HUDEP-2 (cell line): ENCODE measurements at regions not wholly inside any gene's neighbourhood (a gene's known extent, or its start where the extent isn't known, plus 50 kb on each side); places are given as distances from the start of the nearest gene placed in this dataset.
"Not testable (repeated sequence)": the region's sequence is repeated elsewhere in the genome, so short reads cannot be mapped to it uniquely, and the experiment has no call there.

Experiments used
- DNase-seq, 76 experiments: peaks; one replicate each; lab custom pipeline; 2025; ENCODE audit not compliant: unreplicated experiment in 76 of 76; lab: John Stamatoyannopoulos, UW

DNA sequence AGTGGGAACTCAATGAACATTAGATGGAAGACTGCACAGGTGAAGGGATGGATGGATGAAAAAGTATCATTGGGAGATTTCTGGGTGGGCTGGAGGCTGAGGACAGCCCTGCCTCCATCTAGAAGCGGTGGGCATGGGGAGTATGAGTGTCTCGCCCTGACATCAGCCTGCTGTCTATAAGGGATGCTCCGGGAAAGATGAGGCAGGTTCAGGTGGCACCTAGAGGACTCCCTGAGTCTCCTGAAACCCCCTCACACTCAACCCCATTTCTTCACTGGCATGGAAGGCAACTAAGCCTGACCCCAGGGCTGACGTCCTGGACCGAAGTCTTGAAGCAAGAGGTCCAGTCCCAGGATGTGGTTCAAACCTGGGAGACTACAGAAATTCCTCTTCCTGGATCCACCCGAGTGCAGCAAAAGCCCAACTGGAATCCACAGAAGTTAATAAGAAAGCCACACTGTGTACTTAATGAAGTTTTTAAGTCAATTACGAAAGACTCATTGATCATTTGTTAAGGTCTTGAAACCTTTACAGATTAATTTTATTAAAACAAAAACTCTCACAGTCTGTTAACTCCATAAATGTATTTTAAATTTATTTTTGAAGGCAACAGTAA lies 238.8 kb downstream of the EMX2 start:
- DNase-seq, result no peak

DNA sequence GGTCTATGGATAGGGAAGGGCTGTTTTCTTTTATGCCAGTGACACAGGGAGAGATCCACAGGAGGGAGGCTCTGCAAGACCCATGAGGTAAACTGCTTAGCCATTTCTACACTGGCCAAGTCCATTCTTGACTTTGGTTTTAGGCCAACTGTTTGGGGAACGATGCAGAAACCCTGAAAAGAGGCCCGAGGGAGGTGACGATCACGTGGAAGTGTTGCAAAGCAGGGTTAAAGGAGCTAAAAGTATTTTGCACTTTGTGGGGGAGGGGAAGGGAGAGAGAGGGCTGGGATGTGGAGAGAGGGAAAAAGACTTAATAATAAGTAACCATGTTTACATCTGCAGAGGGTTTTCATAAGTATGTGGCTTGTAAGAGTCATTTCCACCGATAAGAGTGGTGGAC lies 239.7 kb downstream of the EMX2 start:
- DNase-seq, result no peak

DNA sequence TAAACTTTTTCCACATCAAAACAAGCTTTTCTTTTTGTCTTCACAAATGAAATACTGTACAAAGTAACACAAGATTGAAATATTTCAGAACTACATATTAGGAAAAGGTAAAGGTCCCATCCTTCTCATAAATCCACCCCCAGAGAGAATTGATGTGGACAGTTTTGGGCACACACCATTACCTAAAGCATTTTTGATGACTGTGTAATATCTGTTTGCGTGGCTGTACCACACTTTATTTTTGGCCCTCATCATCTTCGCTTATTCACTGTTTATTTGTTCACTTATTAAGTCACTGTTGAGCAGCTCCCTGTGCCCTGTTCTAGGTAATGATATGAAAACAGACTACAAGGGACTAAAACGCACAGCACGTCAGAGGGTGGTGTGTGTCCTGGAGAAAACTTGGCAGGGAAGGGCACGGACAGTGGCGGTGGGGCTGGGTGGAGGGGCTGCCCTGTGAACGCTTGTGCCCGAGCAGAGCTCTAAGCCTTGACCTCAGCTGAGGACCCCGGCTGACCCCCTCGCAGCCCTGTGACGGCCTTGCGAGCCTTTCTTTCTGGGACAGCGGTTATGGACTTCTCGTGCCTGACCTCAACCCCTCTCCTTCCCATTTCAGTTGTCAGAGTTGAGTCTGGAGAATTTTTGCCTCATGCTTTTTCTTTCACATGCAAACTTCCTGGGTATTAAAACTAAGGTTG lies 241.3 kb downstream of the EMX2 start:
- no peak for DNase-seq

DNA sequence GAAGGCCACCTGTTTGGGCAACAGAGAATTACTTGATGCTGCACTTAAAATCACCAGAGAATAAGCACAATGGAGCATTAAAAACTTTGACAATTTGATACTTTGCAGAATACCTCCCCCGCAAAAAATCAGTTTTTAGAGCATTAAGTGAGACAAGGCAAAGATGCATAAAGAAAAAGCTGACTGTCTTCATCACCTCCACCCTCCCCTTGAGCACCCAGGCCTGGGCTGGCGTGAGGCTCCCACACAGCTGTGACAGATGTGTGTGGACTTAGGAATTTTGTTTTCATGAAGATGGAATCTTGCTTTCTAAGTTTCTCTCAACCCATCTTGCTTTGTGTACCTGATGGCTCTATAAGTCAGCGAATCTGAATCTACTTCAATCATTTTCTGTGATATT lies 242.2 kb downstream of the EMX2 start:
- DNase-seq, result no peak

DNA sequence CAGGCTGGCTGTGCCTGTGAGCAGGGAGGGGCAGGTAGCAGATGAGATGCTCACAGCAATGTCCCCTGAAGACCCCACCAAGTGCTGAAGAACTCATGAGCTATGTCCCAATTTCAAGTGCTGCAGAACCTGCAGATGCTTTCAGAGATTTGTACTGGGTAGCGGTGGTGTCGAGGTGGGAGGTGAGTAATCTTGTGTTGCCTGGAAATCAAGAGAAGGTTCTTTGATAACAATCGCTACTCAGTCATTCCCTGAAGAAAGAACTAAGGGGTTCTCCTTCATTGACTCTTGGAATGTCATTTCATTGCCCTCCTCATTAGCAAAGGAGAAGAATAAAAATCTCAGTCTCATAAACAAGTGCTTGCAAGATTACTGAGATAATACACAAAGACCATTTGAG lies 246.4 kb downstream of the EMX2 start:
- DNase-seq, result no peak

DNA sequence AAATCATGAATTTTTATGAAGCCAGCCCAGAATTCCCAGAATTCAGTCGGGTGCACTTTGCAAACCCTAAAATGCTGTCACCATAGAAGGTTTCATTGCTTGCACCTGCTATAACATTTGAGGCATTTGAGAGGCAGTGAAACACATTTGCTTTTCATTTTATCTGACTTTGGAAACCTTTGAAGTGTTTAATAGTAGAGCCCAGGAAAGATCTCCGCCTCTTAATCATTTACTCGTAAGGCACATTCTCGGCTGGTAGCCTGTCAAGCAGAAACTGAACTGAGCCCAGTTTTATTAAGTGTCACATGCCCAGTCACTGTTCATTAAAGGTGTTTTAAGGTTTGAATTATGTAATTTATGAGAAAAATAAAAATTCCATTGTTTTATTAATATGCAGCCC lies 247.6 kb downstream of the EMX2 start:
- DNase-seq, result no peak

DNA sequence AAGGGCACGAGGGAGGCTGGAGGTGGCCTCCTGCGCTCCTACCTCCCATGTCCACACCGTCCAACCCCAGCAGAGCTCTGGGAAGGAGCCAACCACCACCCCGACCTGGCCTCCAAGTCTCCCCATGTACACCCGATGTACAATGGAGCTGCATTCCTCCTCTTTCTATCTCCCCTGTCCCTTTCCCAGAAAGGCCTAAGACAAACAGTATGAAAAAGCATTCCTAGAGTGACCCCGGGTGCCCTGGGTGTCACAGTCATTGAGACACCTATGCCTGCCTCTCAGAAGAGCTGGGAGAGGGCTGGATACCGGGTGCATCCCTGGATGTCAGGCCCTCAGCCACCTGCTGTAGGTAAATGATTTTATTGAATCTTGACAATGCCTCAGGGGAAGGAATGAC lies 248.1 kb downstream of the EMX2 start:
- DNase-seq, result no peak

DNA sequence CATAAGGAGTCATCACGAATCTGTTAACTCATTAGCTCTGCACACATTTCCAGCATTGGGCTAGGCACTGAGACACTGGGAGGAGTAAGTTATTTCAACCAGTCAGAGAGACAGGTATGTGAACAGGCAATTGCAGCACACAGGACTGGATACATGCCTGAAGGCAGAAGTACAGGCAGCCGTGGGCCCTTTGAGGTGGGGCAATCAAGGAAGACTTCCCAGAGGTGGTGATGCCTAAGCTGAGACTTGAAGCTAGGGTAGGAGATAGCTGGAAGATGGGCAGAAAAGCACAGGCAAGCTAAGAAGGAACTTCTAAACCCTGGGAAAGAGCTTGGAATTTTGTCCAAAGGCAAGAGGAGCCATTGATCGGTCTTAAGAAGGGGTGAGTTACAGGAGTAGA lies 249.7 kb downstream of the EMX2 start:
- DNase-seq, result no peak

DNA sequence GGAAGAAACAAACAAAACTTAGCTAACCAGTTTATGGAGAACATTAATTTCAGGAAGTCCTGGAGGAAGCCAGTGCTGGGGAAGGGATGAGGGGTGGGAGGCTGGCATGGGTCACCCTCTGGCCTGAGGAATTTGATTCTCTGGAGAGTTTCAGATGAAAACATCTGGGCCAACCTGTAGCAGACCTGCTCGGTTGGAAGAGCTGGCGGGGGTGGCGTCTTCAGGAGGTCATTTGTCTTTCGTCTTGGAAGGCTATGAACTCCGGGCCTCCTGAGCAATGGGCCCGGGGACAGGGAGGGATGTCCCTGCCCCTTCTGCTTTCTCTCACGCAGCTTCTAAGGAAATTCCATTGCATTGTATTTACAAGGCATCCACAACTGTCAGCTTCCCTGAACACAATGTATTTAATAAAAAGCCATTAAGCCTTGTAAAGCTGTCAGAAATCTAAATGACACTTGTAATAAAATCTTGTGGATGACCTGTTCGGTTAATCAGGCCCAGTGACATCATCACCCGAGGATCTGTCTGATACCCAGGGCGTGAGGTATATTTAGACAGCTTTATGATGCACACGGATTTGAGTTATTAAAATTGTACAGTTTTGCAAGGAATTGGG lies 250.5 kb downstream of the RAB11FIP2 start:
- DNase-seq, result no peak

DNA sequence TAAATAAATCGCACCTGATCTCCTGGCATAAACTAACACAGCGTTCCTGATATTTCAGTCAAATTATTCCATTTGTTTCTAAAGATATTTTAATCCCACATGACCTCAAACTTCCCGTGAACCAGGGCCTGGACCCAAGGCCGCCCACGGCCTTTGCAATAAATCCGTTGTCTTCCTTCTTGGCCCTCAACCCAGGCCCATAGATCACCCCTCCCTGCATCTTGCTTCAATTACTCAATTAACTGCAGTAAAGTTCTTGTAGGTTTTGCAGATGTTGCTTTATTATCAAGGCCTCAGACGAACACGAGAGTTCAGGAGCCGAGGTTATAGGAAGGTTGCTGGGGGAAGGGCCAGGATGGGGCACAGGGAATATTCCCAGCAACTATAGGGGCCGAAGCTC lies 249.4 kb downstream of the RAB11FIP2 start:
- DNase-seq, result no peak

DNA sequence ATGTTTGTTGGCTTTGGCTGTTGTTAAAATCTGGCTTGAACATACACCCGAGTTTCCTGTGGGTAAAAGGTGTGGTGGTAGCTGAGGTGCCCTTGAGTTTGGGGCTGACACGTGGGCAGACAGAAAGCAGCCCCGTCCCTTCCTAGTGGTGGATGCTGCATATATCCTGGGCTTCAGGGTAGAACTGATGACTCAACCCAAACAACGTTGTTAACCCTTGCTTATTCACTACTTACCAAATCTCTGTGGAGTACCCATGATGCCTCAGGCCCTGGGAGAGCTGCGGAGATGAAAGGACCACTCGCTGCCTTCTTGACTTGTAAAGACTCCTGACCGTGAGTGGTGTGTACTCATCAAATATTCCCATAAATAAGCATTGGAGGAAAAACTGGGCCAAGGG lies 245.1 kb downstream of the RAB11FIP2 start:
- DNase-seq, result no peak

DNA sequence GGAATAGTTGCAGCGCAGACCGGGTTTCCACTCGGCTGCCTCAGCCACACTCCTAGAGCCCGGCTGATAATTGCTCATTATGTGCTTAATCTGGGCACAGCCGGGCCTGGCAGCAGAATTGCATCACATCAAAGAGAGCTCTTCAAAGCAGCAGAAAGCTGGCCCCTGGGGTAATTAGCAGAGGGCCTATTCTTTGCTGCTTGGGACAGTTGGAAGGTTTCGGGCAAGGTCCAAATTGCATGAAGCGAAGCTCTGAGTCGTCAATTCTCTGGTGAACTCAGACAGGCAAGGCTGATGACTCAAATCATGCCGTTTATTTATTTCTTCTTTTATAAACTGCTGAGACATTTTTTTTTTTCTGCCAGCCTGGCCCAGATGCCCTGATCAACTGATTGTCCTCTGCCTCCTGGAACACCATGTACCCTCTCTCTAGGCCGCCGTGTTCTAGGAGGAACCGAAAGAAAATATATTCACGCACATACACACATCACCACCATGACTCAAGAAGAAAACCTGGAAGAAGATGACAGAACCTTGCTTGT lies 242.2 kb downstream of the RAB11FIP2 start:
- DNase-seq, result no peak

DNA sequence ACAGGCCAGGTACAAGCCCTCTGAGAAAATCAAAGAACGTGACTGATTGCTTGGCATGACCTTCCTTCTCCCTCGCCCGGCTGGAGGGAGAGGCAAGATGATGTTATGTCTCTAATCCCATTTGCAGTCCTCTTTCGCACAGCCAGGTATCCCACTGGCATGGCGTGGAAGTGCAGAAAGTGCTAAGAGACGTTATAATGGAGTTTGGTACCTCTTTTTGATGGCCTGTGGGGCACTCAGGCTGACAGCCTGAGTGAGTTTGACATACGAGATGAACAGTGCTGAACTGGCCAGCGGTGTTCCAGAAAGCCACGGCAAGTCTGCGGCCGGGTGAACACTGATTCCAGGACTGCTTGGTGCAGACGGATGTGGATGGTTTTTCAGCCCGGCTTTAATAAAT lies 241.6 kb downstream of the RAB11FIP2 start:
- DNase-seq, result no peak

DNA sequence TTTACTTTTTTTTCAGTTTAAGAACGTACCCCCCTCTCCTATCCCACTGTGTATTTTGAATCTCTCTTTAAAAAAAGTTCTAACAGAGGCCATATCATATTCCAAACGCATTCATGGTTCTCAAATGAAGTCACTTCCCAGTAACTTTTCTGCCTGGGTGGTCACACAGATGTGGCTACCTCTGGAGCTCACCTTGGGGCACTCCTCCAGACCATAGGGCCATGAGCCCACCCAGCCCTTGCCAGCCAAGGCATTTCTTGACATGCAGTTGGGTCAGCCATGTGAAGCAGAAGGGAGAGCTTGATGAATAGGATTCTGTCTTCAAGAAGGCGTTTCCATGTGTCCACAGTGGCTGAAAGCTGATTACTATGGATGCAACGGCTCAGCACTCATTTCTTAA lies 239.3 kb downstream of the RAB11FIP2 start:
- DNase-seq, result no peak

DNA sequence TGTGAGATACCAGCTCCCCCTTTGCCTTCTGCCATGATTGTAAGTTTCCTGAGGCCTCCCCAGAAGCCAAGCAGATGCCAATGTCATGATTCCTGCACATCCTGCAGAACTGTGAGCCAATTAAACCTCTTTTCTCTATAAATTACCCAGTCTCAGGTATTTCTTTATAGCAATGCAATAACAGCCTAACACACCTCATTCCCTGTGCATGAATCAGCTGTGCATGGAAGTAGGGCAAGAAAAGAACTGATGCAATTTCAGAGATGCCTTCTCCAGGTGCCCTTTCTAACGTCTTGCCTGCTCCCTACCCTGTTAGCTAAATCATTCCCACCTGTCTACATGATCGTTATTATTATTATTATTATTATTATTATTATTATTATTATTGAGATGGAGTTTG lies 230.9 kb downstream of the RAB11FIP2 start:
- DNase-seq, result not testable (repeated sequence)

DNA sequence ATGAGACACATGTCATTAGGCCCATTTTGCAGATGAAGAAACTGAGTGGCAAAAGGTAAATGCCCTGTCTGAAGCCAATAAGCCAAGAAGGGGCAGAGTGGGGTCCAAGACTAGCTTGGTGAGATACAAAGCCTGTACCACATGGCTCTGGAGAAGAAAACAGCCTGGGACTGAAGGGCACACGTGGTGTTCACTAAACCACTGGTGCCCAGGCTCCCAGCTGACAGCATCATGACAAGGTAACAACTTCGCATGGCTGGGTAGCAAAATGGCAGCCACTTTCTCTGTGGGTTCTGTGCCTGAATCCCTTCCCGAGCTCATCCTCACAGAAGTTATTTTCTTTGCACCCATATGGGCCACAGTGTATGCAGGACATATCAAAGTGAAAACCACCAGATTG lies 229.6 kb downstream of the RAB11FIP2 start:
- DNase-seq, result no peak

DNA sequence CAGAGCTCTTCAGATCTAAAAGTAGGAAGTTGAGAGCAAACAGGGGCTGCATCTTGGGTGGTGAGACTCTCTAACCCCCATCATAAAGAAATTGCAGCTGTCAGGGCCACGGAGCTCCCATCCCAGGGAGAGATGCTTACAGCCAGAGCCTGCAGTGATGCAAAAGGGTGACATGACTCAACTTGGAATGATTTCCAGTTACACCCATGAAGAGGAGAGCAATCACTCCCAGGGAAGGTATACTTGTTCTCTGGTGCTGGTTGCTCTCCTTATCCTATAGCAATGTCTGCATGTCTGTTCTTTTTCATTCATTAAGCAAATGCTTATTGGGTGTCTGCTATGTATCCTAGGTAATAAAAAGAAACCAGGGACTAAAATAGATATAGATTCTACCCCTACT lies 228.0 kb downstream of the RAB11FIP2 start:
- DNase-seq, result no peak

DNA sequence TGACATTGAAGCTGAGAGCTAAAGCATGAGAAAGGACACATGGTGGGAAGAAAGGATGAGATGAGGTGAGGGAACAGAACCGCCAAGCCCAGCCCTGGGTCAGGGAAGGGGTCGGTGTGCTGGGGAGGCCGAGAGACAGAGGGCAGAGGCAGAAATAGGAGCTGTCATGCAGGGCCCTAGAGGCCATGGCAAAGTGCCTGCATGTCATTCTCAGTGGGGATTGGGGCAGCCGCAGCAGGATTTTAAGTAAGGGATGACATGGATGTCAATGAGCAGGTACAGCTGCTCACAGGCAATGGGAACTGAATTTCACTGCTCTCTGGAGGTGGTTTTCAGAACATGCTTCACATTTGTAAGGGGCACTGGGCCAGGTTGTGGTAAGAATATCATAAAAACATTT lies 227.4 kb downstream of the RAB11FIP2 start:
- DNase-seq, result no peak

DNA sequence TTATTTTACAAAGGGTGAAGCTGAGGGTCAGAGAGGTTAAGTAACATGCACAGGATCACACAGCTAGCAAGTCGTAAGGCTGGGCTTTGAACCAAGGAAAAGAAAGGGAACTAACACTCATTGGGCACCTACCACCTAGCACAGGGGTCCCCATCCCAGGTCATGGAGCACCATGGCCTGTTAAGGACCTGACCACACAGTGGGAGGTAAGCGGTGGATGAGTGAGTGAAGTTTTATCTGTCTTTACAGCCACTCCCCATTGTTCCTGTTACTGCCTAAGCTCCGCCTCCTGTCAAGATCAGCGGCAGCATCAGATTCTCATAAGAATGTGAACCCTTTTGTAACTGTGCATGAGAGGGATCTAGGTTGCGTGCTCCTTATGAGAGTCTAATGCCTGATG lies 222.8 kb downstream of the RAB11FIP2 start:
- no peak for DNase-seq

DNA sequence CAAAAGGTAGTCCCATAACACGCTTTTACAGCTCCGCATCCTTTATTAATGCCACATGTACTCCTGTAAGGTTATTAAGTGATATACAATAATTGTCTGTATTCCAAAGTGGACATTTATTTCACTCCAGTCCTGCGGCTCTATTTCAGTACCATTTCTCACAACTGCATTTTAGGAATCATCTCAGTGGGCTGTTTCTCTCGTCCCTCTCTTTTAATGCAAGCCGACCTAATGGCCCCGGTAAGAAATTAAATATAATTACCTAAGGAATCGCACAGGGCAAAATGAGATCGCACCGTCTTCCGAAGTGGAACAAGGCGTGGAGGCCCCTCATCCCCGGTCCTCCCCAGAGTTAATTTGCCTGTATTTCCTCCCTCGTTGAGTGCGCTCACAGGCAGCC lies 216.5 kb downstream of the RAB11FIP2 start:
- DNase-seq, result no peak

DNA sequence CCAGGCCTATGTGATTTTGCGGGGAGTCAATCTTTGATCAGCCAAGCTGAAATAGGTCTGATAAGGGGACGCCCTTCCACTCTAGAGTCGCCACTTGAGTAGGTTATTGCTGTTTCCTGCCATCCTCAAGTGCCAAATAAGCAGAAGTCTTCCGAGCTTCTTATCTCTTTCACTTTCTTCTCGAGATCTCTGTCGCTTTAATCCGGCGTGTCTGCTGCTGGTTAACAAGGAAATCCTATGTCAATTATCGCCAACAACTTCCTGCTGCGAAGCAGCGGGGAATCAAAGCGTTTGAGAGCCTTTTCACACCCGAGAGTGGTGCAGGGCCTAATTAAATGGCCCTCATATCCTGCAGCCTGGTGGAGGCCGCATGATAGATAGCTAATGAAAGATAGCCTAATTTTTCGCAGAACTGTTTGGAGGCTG lies 215.9 kb downstream of the RAB11FIP2 start:
- DNase-seq, result no peak
